IMR-90 (cell line): ENCODE measurements at regions not wholly inside any gene's neighbourhood (a gene's known extent, or its start where the extent isn't known, plus 50 kb on each side); places are given as distances from the start of the nearest gene placed in this dataset.

Source experiments
- ATAC-seq: fragments of 200-7000 bp; cut with Tn5 transposase; 2 replicates; pipeline ENCODE4 v1.9.1; 2020; ENCODE audit warnings: low read depth, mild to moderate bottlenecking, moderate library complexity
- BruUV-seq: library from RNA; stranded (reverse); fragments of 400-500 nt; replicated peaks from 2 replicates; lab custom pipeline; 2021; lab: Mats Ljungman, UMichigan
- CTCF ChIA-PET: fragments of 300-600 bp; formaldehyde crosslinking; extraction: SDS; loops from one replicate; lab custom pipeline; 2021; ENCODE audit warnings: antibody characterized with exemption; lab: Yijun Ruan, JAX
- POLR2A ChIA-PET: fragments of 300-600 bp; sonication (Branson Sonifier 250); formaldehyde crosslinking; loops from one replicate; lab custom pipeline; 2022; ENCODE audit warnings: antibody characterized with exemption; ENCODE audit not compliant: unreplicated experiment; lab: Charles Lee
- DNase-seq: peaks from one replicate; pipeline ENCODE4 v3.0.0; 2013
- H2AFZ ChIP-seq: replicated peaks from 2 replicates; pipeline ENCODE3; 2013; ENCODE audit warnings: low read length, mild to moderate bottlenecking; ENCODE audit not compliant: poor library complexity
- H2AK5ac ChIP-seq: 2 replicates; pipeline ENCODE4 v1.6.1; 2013; ENCODE audit warnings: low read depth, low read length, inconsistent platforms
- H2AK9ac ChIP-seq: replicated peaks from 2 replicates; pipeline ENCODE3; 2013; ENCODE audit warnings: mild to moderate bottlenecking, low read depth, low read length, moderate library complexity; ENCODE audit not compliant: poor library complexity
- H2BK120ac ChIP-seq: 2 replicates; pipeline ENCODE4 v1.6.1; 2013; ENCODE audit warnings: low read depth, low read length, inconsistent platforms
- H2BK15ac ChIP-seq: 3 replicates; pipeline ENCODE4 v1.6.1; 2013; ENCODE audit warnings: low read depth, low read length, inconsistent platforms
- H2BK20ac ChIP-seq: 2 replicates; pipeline ENCODE4 v1.6.1; 2013; ENCODE audit warnings: low read depth, mild to moderate bottlenecking, inconsistent platforms, low read length, moderate library complexity
- H2BK5ac ChIP-seq: 2 replicates; pipeline ENCODE4 v1.6.1; 2013; ENCODE audit warnings: mild to moderate bottlenecking, low read depth, low read length, inconsistent platforms; ENCODE audit not compliant: poor library complexity, severe bottlenecking
- H3K14ac ChIP-seq: replicated peaks from 2 replicates; pipeline ENCODE4 v1.6.1; 2013; ENCODE audit warnings: low read depth, low read length, inconsistent platforms
- H3K18ac ChIP-seq: 2 replicates; pipeline ENCODE4 v1.6.1; 2013; ENCODE audit warnings: low read depth, low read length, control low read depth
- H3K23ac ChIP-seq: 2 replicates; pipeline ENCODE4 v1.6.1; 2013; ENCODE audit warnings: low read depth, low read length, inconsistent platforms
- H3K27ac ChIP-seq: 2 replicates; pipeline ENCODE4 v1.5.1; 2013; ENCODE audit warnings: mild to moderate bottlenecking, control low read depth, low read length; ENCODE audit not compliant: insufficient read depth
- H3K27me3 ChIP-seq: 2 replicates; pipeline ENCODE4 v1.6.1; 2013; ENCODE audit warnings: low read length; ENCODE audit not compliant: control insufficient read depth, insufficient read depth
- H3K36me3 ChIP-seq: 2 replicates; pipeline ENCODE4 v1.6.1; 2013; ENCODE audit warnings: low read length, mixed read lengths; ENCODE audit not compliant: control insufficient read depth, insufficient read depth
- H3K4ac ChIP-seq: 2 replicates; pipeline ENCODE4 v1.6.1; 2013; ENCODE audit warnings: low read depth, low read length, inconsistent platforms
- H3K4me1 ChIP-seq: 2 replicates; pipeline ENCODE4 v1.6.1; 2013; ENCODE audit warnings: low read length, mixed read lengths; ENCODE audit not compliant: control insufficient read depth, insufficient read depth
- H3K4me2 ChIP-seq: 2 replicates; pipeline ENCODE4 v1.6.1; 2013; ENCODE audit warnings: low read depth, mild to moderate bottlenecking, control low read depth, low read length, moderate library complexity
- H3K4me3 ChIP-seq: 2 replicates; pipeline ENCODE4 v1.5.1; 2013; ENCODE audit warnings: low read depth, mild to moderate bottlenecking, control low read depth, low read length, moderate library complexity; ENCODE audit not compliant: insufficient read depth
- H3K56ac ChIP-seq: 2 replicates; pipeline ENCODE4 v1.6.1; 2013; ENCODE audit warnings: low read length, inconsistent platforms; ENCODE audit not compliant: insufficient read depth; ENCODE audit errors: extremely low read depth
- H3K79me1 ChIP-seq, 2 experiments: 2 replicates each; pipeline ENCODE4 v1.6.1; 2013; ENCODE audit warnings: low read length in 2 of 2, inconsistent platforms in 1 of 2, low read depth in 1 of 2
- H3K9ac ChIP-seq: 2 replicates; pipeline ENCODE4 v1.6.1; 2013; ENCODE audit warnings: low read depth, low read length, control low read depth
- H3K9me1 ChIP-seq: 2 replicates; pipeline ENCODE4 v1.6.1; 2013; ENCODE audit warnings: low read length, inconsistent platforms; ENCODE audit not compliant: insufficient read depth
- H3K9me3 ChIP-seq: 2 replicates; pipeline ENCODE4 v1.6.1; 2013; ENCODE audit warnings: low read length; ENCODE audit not compliant: control insufficient read depth, insufficient read depth
- H4K20me1 ChIP-seq: 2 replicates; pipeline ENCODE4 v1.6.1; 2013; ENCODE audit warnings: low read length, inconsistent platforms; ENCODE audit not compliant: insufficient read depth
- H4K5ac ChIP-seq: 2 replicates; pipeline ENCODE4 v1.6.1; 2013; ENCODE audit warnings: mild to moderate bottlenecking, low read depth, low read length, control low read depth
- H4K8ac ChIP-seq, 2 experiments: 2 replicates each; pipeline ENCODE4 v1.6.1; 2013; ENCODE audit warnings: low read depth in 2 of 2, low read length in 2 of 2, control low read depth in 1 of 2, inconsistent platforms in 1 of 2
- H4K91ac ChIP-seq: 2 replicates; pipeline ENCODE4 v1.6.1; 2013; ENCODE audit warnings: low read depth, low read length, inconsistent platforms; ENCODE audit not compliant: insufficient read depth
- CHD1 ChIP-seq: IDR thresholded peaks from 2 replicates; pipeline ENCODE4 v1.6.1; 2012; ENCODE audit warnings: low read depth, low read length, improper control_type of control experiment
- MAFK ChIP-seq: IDR thresholded peaks from 2 replicates; pipeline ENCODE4 v1.6.1; 2012; ENCODE audit warnings: low read depth, low read length, improper control_type of control experiment
- NFE2L2 ChIP-seq: fragments of 150-350 bp; IDR thresholded peaks from 2 replicates; pipeline ENCODE4 v1.6.1; 2016; ENCODE audit warnings: low read depth, mild to moderate bottlenecking, low read length
- RAD21 ChIP-seq: IDR thresholded peaks from 2 replicates; pipeline ENCODE4 v1.6.1; 2012; ENCODE audit warnings: low read length, improper control_type of control experiment
- WGBS, 2 experiments: methylation state at CpG; one replicate each; pipeline versions ENCODE4 v1.1.5 to v1.1.7; 2013; ENCODE audit warnings: missing lambda C conversion rate in 2 of 2; ENCODE audit not compliant: insufficient read length in 1 of 2; ENCODE audit errors: extremely low coverage in 2 of 2; 5-methylcytosine and 5-hydroxymethylcytosine counted together
- dilution Hi-C: fragments of 300-500 bp; cut with HindIII; formaldehyde crosslinking; loops from one replicate; pipeline ENCODE4 v1.14.3; 2018; ENCODE audit warnings: low sequenced_read_pairs; ENCODE audit not compliant: unreplicated experiment
- in situ Hi-C: fragments of 300-500 bp; cut with MboI; formaldehyde crosslinking; loops from 3 replicates; pipeline ENCODE4 v1.14.3; 2019; ENCODE audit warnings: low sequenced_read_pairs, inconsistent platforms, mixed read lengths
- intact Hi-C: fragments of 100-400 bp; cut with micrococcal nuclease; formaldehyde crosslinking; loops from 2 replicates; pipeline ENCODE4 v1.10.0; 2022
- TF ChIP-seq, protein P1 (sequence below): fragments of 150-350 bp; IDR thresholded peaks from 2 replicates; pipeline ENCODE4 v1.6.1; 2017; ENCODE audit warnings: mild to moderate bottlenecking, antibody characterized with exemption, low read length, low read depth

DNA sequence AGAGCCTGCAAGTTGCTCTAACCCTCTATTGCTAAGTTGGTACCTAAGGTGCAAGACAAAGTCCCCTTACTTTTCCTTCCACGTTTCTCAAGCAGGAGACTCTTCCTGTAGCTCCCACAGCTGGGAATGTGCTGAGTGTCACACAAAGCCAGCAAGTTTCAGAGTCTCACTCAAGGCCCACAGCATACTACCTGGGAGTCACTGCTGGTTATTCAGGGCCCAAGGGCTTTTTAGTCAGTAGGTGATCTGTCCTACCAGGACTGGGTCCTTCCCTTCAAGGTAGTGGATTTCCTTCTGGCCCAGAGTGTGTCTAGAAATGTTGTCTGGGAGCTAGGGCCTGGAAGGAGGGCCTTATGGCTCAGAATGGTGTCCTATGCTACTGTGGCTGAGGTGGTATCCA is 261.9 kb upstream of the CITED2 start:
- H3K36me3 ChIP-seq = no peaks in the 10 kb centered on the region
- no peak overlapping the region for H3K4me3 ChIP-seq
- no peak overlapping the region for H4K8ac ChIP-seq
- dilution Hi-C loops (no loop called here), in situ Hi-C loops (no loop called here), intact Hi-C loops (no loop called here)
- no peak overlapping the region for H2BK15ac ChIP-seq
- POLR2A ChIA-PET = no interaction called here
- H4K91ac ChIP-seq = no peak overlapping the region
- H3K23ac ChIP-seq = no peak overlapping the region
- no peak for TF ChIP-seq MAFK
- TF ChIP-seq NFE2L2 = no peak
- TF ChIP-seq, protein P1, sequence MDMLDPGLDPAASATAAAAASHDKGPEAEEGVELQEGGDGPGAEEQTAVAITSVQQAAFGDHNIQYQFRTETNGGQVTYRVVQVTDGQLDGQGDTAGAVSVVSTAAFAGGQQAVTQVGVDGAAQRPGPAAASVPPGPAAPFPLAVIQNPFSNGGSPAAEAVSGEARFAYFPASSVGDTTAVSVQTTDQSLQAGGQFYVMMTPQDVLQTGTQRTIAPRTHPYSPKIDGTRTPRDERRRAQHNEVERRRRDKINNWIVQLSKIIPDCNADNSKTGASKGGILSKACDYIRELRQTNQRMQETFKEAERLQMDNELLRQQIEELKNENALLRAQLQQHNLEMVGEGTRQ = no peak
- TF ChIP-seq CHD1 = no peak
- TF ChIP-seq RAD21 = no peak
- no peaks in the 10 kb centered on the region for H3K27me3 ChIP-seq
- no peak overlapping the region for H2BK20ac ChIP-seq
- H4K20me1 ChIP-seq = no peaks in the 10 kb centered on the region
- H2BK5ac ChIP-seq = no peak overlapping the region
- no peak overlapping the region for H3K18ac ChIP-seq
- no peak overlapping the region for H2AK9ac ChIP-seq
- H3K4me1 ChIP-seq = no peaks in the 10 kb centered on the region
- CTCF ChIA-PET = no interaction called here
- H3K4me2 ChIP-seq = no peak overlapping the region
- ATAC-seq (no peak), DNase-seq (no peak)
- no CpG with 5 or more reads among the region's 1 CpG for WGBS, 2 experiments
- H4K5ac ChIP-seq = no peak overlapping the region
- H3K79me1 ChIP-seq = no peaks in the 10 kb centered on the region
- no peaks in the 10 kb centered on the region for H3K9me3 ChIP-seq
- no peak overlapping the region for H3K14ac ChIP-seq
- no peak overlapping the region for H2AK5ac ChIP-seq
- no peak overlapping the region for H3K9ac ChIP-seq
- no peak overlapping the region for H2AFZ ChIP-seq
- H3K4ac ChIP-seq = no peak overlapping the region
- no TSS peak for BruUV-seq
- H3K9me1 ChIP-seq = no peaks in the 10 kb centered on the region
- no peak overlapping the region for H3K56ac ChIP-seq
- H3K27ac ChIP-seq = no peak overlapping the region
- no peak overlapping the region for H2BK120ac ChIP-seq
